ENCODE measurements at regions not wholly inside any gene's neighbourhood (a gene's known extent, or its start where the extent isn't known, plus 50 kb on each side); places are given as distances from the start of the nearest gene placed in this dataset.

DNA sequence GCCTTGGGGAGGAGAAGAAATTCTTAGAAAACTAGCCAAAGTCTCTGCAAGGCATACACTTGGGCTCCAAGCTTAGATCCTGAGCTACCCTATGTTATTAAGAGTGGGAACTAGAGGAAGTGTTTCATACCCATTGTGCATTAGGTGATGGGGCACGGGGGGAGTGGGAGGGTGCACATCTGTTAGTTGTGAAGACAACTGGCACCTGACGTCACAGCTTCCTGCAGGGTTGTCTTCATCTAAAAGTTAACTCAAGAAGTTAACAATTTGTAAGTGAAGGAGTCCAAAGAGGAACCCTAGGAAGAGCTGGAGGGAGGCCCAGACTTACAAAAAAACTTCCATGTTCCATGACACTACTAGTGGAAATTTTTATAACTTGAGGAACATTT, 158.1 kb downstream of the ADRA2A start:
- Mint-ChIP-seq H3K4me3 (no peak overlapping the region), H3K27me3 (ENCODE audit: low read depth) (no peaks in the 10 kb centered on the region; the same call in 1 of the 2 replicates), H3K9me3 (peaks cover 5% of the 10 kb centered on the region), H3K4me1 (no peaks in the 10 kb centered on the region), H3K27ac (no peak overlapping the region), H3K36me3 (no peaks in the 10 kb centered on the region)
- POLR2A ChIA-PET: no interaction called here
- DNase-seq (ENCODE audit: low spot score) (no peak), ATAC-seq (no peak)
- TF ChIP-seq CREB1 (CRISPR knock-in tag; IDR thresholded peaks at IDR 0.05): no peak
- TF ChIP-seq, protein P1, sequence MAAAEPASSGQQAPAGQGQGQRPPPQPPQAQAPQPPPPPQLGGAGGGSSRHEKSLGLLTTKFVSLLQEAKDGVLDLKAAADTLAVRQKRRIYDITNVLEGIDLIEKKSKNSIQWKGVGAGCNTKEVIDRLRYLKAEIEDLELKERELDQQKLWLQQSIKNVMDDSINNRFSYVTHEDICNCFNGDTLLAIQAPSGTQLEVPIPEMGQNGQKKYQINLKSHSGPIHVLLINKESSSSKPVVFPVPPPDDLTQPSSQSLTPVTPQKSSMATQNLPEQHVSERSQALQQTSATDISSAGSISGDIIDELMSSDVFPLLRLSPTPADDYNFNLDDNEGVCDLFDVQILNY (CRISPR knock-in tag; IDR thresholded peaks at IDR 0.05): no peak
- TF ChIP-seq MYBL2 (CRISPR knock-in tag; IDR thresholded peaks at IDR 0.05): no peak
- TF ChIP-seq, protein P2, sequence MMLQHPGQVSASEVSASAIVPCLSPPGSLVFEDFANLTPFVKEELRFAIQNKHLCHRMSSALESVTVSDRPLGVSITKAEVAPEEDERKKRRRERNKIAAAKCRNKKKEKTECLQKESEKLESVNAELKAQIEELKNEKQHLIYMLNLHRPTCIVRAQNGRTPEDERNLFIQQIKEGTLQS (CRISPR knock-in tag; conservative IDR thresholded peaks at IDR 0.05): no peak
- no peak for TF ChIP-seq SOX15 (CRISPR knock-in tag; IDR thresholded peaks at IDR 0.05)
- TF ChIP-seq TEAD4 (CRISPR knock-in tag; IDR thresholded peaks at IDR 0.05): no peak
- no peak for TF ChIP-seq GTF2I (CRISPR knock-in tag; conservative IDR thresholded peaks at IDR 0.05)
- TF ChIP-seq NFE2L1 (CRISPR knock-in tag; IDR thresholded peaks at IDR 0.05): no peak
- no peak for TF ChIP-seq JAZF1 (CRISPR knock-in tag; IDR thresholded peaks at IDR 0.05)
- TF ChIP-seq SMAD3 (CRISPR knock-in tag; IDR thresholded peaks at IDR 0.05; ENCODE audit: borderline replicate concordance): no peak
- TF ChIP-seq TCF7 (CRISPR knock-in tag; IDR thresholded peaks at IDR 0.05; ENCODE audit: low read depth): no peak
- no peak for TF ChIP-seq ZNF396 (CRISPR knock-in tag; IDR thresholded peaks at IDR 0.05; ENCODE audit: borderline replicate concordance)
- no peak for TF ChIP-seq MXD4 (CRISPR knock-in tag; IDR thresholded peaks at IDR 0.05; ENCODE audit: borderline replicate concordance)
- TF ChIP-seq, protein P3, sequence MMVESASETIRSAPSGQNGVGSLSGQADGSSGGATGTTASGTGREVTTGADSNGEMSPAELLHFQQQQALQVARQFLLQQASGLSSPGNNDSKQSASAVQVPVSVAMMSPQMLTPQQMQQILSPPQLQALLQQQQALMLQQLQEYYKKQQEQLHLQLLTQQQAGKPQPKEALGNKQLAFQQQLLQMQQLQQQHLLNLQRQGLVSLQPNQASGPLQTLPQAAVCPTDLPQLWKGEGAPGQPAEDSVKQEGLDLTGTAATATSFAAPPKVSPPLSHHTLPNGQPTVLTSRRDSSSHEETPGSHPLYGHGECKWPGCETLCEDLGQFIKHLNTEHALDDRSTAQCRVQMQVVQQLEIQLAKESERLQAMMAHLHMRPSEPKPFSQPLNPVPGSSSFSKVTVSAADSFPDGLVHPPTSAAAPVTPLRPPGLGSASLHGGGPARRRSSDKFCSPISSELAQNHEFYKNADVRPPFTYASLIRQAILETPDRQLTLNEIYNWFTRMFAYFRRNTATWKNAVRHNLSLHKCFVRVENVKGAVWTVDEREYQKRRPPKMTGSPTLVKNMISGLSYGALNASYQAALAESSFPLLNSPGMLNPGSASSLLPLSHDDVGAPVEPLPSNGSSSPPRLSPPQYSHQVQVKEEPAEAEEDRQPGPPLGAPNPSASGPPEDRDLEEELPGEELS (CRISPR knock-in tag; IDR thresholded peaks at IDR 0.05): no peak
- no peak for TF ChIP-seq NFYB (CRISPR knock-in tag; conservative IDR thresholded peaks at IDR 0.05; ENCODE audit: low read depth)
- TF ChIP-seq, protein P4, sequence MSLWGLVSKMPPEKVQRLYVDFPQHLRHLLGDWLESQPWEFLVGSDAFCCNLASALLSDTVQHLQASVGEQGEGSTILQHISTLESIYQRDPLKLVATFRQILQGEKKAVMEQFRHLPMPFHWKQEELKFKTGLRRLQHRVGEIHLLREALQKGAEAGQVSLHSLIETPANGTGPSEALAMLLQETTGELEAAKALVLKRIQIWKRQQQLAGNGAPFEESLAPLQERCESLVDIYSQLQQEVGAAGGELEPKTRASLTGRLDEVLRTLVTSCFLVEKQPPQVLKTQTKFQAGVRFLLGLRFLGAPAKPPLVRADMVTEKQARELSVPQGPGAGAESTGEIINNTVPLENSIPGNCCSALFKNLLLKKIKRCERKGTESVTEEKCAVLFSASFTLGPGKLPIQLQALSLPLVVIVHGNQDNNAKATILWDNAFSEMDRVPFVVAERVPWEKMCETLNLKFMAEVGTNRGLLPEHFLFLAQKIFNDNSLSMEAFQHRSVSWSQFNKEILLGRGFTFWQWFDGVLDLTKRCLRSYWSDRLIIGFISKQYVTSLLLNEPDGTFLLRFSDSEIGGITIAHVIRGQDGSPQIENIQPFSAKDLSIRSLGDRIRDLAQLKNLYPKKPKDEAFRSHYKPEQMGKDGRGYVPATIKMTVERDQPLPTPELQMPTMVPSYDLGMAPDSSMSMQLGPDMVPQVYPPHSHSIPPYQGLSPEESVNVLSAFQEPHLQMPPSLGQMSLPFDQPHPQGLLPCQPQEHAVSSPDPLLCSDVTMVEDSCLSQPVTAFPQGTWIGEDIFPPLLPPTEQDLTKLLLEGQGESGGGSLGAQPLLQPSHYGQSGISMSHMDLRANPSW (CRISPR knock-in tag; conservative IDR thresholded peaks at IDR 0.05; ENCODE audit: low read depth): no peak
- TF ChIP-seq FOXJ3 (CRISPR knock-in tag; IDR thresholded peaks at IDR 0.05; ENCODE audit: borderline replicate concordance): no peak
- CTCF ChIA-PET: no interaction called here

DNA sequence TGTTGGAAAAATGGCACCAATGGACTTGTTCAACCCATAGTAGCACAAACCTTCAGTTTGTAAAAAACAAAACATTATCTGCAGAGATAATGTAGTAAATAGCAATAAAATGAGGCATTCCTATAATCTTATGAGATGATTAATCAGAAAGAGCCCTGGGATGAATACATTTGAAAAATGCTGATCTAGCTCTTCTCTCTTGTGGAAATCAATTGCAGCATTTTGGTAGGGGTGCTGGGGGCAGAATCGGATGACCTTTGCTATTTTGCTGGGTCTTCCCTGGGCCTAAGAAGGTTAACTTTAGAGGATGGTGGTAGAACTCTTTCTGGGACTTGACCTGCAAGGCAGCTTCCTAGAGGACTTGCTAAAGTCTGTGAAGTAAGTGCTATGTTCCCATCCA, 163.5 kb downstream of the ADRA2A start:
- CTCF ChIA-PET: no interaction called here

DNA sequence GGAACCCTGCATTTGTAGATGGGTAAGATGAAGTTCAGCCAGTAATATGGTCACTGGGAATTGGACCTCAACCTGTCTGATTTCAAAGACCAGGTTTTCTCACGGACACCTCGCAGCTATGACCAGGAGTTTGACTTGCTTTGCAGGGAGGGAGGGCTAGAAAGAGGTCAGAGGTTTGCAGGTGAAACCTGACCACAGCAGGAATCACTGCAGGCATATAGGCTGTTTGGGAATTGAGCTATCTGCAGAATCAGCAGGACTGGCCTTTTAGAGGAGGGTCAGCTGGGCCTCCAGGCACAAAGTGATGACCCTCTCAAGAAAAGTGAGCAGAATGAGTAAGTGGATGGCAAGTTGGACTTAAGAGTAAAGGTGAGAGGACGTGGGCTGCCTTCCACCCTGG, 166.3 kb downstream of the ADRA2A start:
- ChIA-PET POLR2A (no interaction called here), CTCF (interaction anchor here (1.0 kb wide), 1 partner anchor 102 kb away, joined by 3 read pairs; no protein-coding TSS in a partner anchor)
- H3K36me3 Mint-ChIP-seq: no peaks in the 10 kb centered on the region
- peak overlapping the region; percentile 85; the same call in 1 of the 2 replicates for H3K27ac Mint-ChIP-seq
- H3K4me1 Mint-ChIP-seq: no peaks in the 10 kb centered on the region
- no peak for DNase-seq (ENCODE audit: low spot score)
- no peak for ATAC-seq
- no peaks in the 10 kb centered on the region for H3K9me3 Mint-ChIP-seq
- no peaks in the 10 kb centered on the region for H3K27me3 Mint-ChIP-seq (ENCODE audit: low read depth)
- H3K4me3 Mint-ChIP-seq: no peak overlapping the region
- TF ChIP-seq, protein P5, sequence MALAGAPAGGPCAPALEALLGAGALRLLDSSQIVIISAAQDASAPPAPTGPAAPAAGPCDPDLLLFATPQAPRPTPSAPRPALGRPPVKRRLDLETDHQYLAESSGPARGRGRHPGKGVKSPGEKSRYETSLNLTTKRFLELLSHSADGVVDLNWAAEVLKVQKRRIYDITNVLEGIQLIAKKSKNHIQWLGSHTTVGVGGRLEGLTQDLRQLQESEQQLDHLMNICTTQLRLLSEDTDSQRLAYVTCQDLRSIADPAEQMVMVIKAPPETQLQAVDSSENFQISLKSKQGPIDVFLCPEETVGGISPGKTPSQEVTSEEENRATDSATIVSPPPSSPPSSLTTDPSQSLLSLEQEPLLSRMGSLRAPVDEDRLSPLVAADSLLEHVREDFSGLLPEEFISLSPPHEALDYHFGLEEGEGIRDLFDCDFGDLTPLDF (CRISPR knock-in tag; IDR thresholded peaks at IDR 0.05): no peak
- TF ChIP-seq TP53 (CRISPR knock-in tag; IDR thresholded peaks at IDR 0.05) (no peak), CREM (CRISPR knock-in tag; IDR thresholded peaks at IDR 0.05) (no peak), SMAD3 (CRISPR knock-in tag; IDR thresholded peaks at IDR 0.05; ENCODE audit: borderline replicate concordance) (no peak), JUN (CRISPR knock-in tag; IDR thresholded peaks at IDR 0.05) (no peak), TCF7 (CRISPR knock-in tag; IDR thresholded peaks at IDR 0.05; ENCODE audit: low read depth) (no peak), ESRRA (CRISPR knock-in tag; IDR thresholded peaks at IDR 0.05; ENCODE audit: borderline replicate concordance) (no peak)
- TF ChIP-seq, protein P6, sequence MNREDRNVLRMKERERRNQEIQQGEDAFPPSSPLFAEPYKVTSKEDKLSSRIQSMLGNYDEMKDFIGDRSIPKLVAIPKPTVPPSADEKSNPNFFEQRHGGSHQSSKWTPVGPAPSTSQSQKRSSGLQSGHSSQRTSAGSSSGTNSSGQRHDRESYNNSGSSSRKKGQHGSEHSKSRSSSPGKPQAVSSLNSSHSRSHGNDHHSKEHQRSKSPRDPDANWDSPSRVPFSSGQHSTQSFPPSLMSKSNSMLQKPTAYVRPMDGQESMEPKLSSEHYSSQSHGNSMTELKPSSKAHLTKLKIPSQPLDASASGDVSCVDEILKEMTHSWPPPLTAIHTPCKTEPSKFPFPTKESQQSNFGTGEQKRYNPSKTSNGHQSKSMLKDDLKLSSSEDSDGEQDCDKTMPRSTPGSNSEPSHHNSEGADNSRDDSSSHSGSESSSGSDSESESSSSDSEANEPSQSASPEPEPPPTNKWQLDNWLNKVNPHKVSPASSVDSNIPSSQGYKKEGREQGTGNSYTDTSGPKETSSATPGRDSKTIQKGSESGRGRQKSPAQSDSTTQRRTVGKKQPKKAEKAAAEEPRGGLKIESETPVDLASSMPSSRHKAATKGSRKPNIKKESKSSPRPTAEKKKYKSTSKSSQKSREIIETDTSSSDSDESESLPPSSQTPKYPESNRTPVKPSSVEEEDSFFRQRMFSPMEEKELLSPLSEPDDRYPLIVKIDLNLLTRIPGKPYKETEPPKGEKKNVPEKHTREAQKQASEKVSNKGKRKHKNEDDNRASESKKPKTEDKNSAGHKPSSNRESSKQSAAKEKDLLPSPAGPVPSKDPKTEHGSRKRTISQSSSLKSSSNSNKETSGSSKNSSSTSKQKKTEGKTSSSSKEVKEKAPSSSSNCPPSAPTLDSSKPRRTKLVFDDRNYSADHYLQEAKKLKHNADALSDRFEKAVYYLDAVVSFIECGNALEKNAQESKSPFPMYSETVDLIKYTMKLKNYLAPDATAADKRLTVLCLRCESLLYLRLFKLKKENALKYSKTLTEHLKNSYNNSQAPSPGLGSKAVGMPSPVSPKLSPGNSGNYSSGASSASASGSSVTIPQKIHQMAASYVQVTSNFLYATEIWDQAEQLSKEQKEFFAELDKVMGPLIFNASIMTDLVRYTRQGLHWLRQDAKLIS (CRISPR knock-in tag; IDR thresholded peaks at IDR 0.05; ENCODE audit: borderline replicate concordance): no peak

More for the DNA sequence above, 163.5 kb downstream of the ADRA2A start:
- H3K4me3 Mint-ChIP-seq: no peak overlapping the region
- POLR2A ChIA-PET: no interaction called here
- no peaks in the 10 kb centered on the region for H3K9me3 Mint-ChIP-seq
- no peak for TF ChIP-seq ZNF263 (CRISPR knock-in tag; IDR thresholded peaks at IDR 0.05; ENCODE audit: low read depth)
- H3K36me3 Mint-ChIP-seq: no peaks in the 10 kb centered on the region
- H3K27me3 Mint-ChIP-seq (ENCODE audit: low read depth): no peaks in the 10 kb centered on the region; the same call in 1 of the 2 replicates
- no peak for ATAC-seq
- H3K27ac Mint-ChIP-seq: no peak overlapping the region
- DNase-seq (ENCODE audit: low spot score): no peak
- H3K4me1 Mint-ChIP-seq: no peaks in the 10 kb centered on the region

All from WTC11 (cell line).